A673 (cell line): ENCODE measurements at regions not wholly inside any gene's neighbourhood (a gene's known extent, or its start where the extent isn't known, plus 50 kb on each side); places are given as distances from the start of the nearest gene placed in this dataset.

Experiments used
- BruUV-seq: library from RNA; stranded (reverse); fragments of 400-500 nt; replicated peaks from 2 replicates; lab custom pipeline; 2021; lab: Mats Ljungman, UMichigan
- CTCF ChIA-PET: fragments of 300-600 bp; sonication (Branson Sonifier 250); formaldehyde crosslinking; loops from one replicate; lab custom pipeline; 2022; ENCODE audit warnings: antibody characterized with exemption; lab: Charles Lee
- POLR2A ChIA-PET: fragments of 300-600 bp; sonication (Branson Sonifier 250); formaldehyde crosslinking; loops from one replicate; lab custom pipeline; 2022; ENCODE audit warnings: antibody characterized with exemption; ENCODE audit not compliant: low non-redundant PET; lab: Charles Lee
- DNase-seq: peaks from one replicate; pipeline ENCODE4 v3.0.0-alpha.2; 2015; ENCODE audit warnings: low spot score
- H3K27ac ChIP-seq: fragments of 200-600 bp; sonication (generic); 2 replicates; pipeline ENCODE4 v1.5.1; 2016; ENCODE audit warnings: mixed run types, low read depth, mild to moderate bottlenecking, mixed read lengths, antibody characterized with exemption, low read length; ENCODE audit not compliant: poor library complexity, severe bottlenecking
- H3K27me3 ChIP-seq: fragments of 200-600 bp; sonication (generic); replicated peaks from 2 replicates; pipeline ENCODE4 v1.6.1; 2017; ENCODE audit warnings: mixed run types, low read depth, mild to moderate bottlenecking, mixed read lengths, antibody characterized with exemption, low read length; ENCODE audit not compliant: insufficient read depth, poor library complexity
- H3K36me3 ChIP-seq: fragments of 200-600 bp; sonication (generic); 2 replicates; pipeline ENCODE4 v1.6.1; 2016; ENCODE audit warnings: mixed run types, mild to moderate bottlenecking, mixed read lengths, antibody characterized with exemption, low read length; ENCODE audit not compliant: insufficient read depth, poor library complexity, severe bottlenecking
- H3K4me1 ChIP-seq: fragments of 200-600 bp; sonication (generic); 2 replicates; pipeline ENCODE4 v1.6.1; 2017; ENCODE audit warnings: mixed run types, mild to moderate bottlenecking, mixed read lengths, antibody characterized with exemption, low read length; ENCODE audit not compliant: insufficient read depth, poor library complexity, severe bottlenecking
- H3K4me3 ChIP-seq: fragments of 200-600 bp; sonication (generic); 2 replicates; pipeline ENCODE4 v1.5.1; 2016; ENCODE audit warnings: low read depth, mixed run types, mild to moderate bottlenecking, mixed read lengths, low read length; ENCODE audit not compliant: poor library complexity, severe bottlenecking
- H3K9me3 ChIP-seq: fragments of 200-600 bp; sonication (generic); 2 replicates; pipeline ENCODE4 v1.6.1; 2016; ENCODE audit warnings: mixed run types, low read depth, mild to moderate bottlenecking, mixed read lengths, antibody characterized with exemption, low read length; ENCODE audit not compliant: poor library complexity, severe bottlenecking
- CTCF ChIP-seq: fragments of 300-800, 200-600 bp; sonication (generic); conservative IDR thresholded peaks from 2 replicates; pipeline ENCODE4 v1.5.1; 2017; ENCODE audit warnings: low read depth, mild to moderate bottlenecking, antibody characterized with exemption, low read length, moderate library complexity, mixed read lengths
- EZH2 ChIP-seq: fragments of 200-600 bp; sonication (generic); IDR thresholded peaks from 2 replicates; pipeline ENCODE4 v1.6.1; 2017; ENCODE audit warnings: borderline replicate concordance, low read depth, mild to moderate bottlenecking, mixed read lengths, antibody characterized with exemption, low read length; ENCODE audit not compliant: poor library complexity, severe bottlenecking
- intact Hi-C: fragments of 100-400 bp; cut with micrococcal nuclease; formaldehyde crosslinking; loops from one replicate; pipeline ENCODE4 v1.10.0; 2022; ENCODE audit not compliant: unreplicated experiment

GRCh38 chr20:23228912-23229311, 121.7 kb upstream of the NXT1 start:
- CTCF ChIA-PET, result no interaction called here
- intact Hi-C loops, result no loop called here
- H3K27me3 ChIP-seq, result peaks cover 13% of the 10 kb centered on the region
- H3K4me3 ChIP-seq, result no peak overlapping the region
- POLR2A ChIA-PET, result no interaction called here
- H3K36me3 ChIP-seq, result no peaks in the 10 kb centered on the region
- no peak for TF ChIP-seq EZH2
- BruUV-seq, result no TSS peak
- no peak overlapping the region for H3K27ac ChIP-seq
- no peaks in the 10 kb centered on the region for H3K4me1 ChIP-seq
- DNase-seq, result no peak
- H3K9me3 ChIP-seq, result no peaks in the 10 kb centered on the region

GRCh38 chr20:23227976-23228375, 122.6 kb upstream of the NXT1 start:
- no TSS peak for BruUV-seq

GRCh38 chr20:23227274-23227673, 123.3 kb upstream of the NXT1 start:
- no peak for DNase-seq
- Histone ChIP-seq H3K4me1 (no peaks in the 10 kb centered on the region), H3K9me3 (no peaks in the 10 kb centered on the region), H3K27ac (no peak overlapping the region), H3K27me3 (peaks cover 13% of the 10 kb centered on the region), H3K36me3 (no peaks in the 10 kb centered on the region), H3K4me3 (no peak overlapping the region)
- ChIA-PET CTCF (no interaction called here), POLR2A (no interaction called here)
- no TSS peak for BruUV-seq
- TF ChIP-seq CTCF, result no peak
- no peak for TF ChIP-seq EZH2
- intact Hi-C loops, result no loop called here

More at GRCh38 chr20:23227976-23228375, 122.6 kb upstream of the NXT1 start:
- Histone ChIP-seq H3K4me1 (no peaks in the 10 kb centered on the region), H3K27me3 (peaks cover 13% of the 10 kb centered on the region), H3K27ac (no peak overlapping the region), H3K9me3 (no peaks in the 10 kb centered on the region), H3K4me3 (no peak overlapping the region), H3K36me3 (no peaks in the 10 kb centered on the region)
- TF ChIP-seq EZH2 (no peak), CTCF (no peak)
- CTCF ChIA-PET, result no interaction called here
- intact Hi-C loops, result no loop called here
- POLR2A ChIA-PET, result no interaction called here
- DNase-seq, result no peak

- Histone ChIP-seq H3K4me3 (no peak overlapping the region), H3K36me3 (no peaks in the 10 kb centered on the region), H3K4me1 (no peaks in the 10 kb centered on the region), H3K27ac (no peak overlapping the region), H3K27me3 (peaks cover 13% of the 10 kb centered on the region), H3K9me3 (no peaks in the 10 kb centered on the region)
- intact Hi-C loops, result no loop called here
- ChIA-PET CTCF (no interaction called here), POLR2A (no interaction called here)
- DNase-seq, result no peak
- TF ChIP-seq EZH2 (no peak), CTCF (no peak)
- no TSS peak for BruUV-seq
These were observed 123.9 kb upstream of the NXT1 start for GRCh38 chr20:23226612-23227265.
